ENCODE measurements at regions not wholly inside any gene's neighbourhood (a gene's known extent, or its start where the extent isn't known, plus 50 kb on each side); places are given as distances from the start of the nearest gene placed in this dataset.

- TF ChIP-seq POLR2A (IDR thresholded peaks at IDR 0.05): no peak
- TF ChIP-seq, protein P1, sequence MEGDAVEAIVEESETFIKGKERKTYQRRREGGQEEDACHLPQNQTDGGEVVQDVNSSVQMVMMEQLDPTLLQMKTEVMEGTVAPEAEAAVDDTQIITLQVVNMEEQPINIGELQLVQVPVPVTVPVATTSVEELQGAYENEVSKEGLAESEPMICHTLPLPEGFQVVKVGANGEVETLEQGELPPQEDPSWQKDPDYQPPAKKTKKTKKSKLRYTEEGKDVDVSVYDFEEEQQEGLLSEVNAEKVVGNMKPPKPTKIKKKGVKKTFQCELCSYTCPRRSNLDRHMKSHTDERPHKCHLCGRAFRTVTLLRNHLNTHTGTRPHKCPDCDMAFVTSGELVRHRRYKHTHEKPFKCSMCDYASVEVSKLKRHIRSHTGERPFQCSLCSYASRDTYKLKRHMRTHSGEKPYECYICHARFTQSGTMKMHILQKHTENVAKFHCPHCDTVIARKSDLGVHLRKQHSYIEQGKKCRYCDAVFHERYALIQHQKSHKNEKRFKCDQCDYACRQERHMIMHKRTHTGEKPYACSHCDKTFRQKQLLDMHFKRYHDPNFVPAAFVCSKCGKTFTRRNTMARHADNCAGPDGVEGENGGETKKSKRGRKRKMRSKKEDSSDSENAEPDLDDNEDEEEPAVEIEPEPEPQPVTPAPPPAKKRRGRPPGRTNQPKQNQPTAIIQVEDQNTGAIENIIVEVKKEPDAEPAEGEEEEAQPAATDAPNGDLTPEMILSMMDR (IDR thresholded peaks at IDR 0.05): no peak
Observed at GRCh38 chr5:124986667-124987066, 240.2 kb upstream of the ZNF608 start.

Data from sigmoid colon (tissue), 3 donors.